ENCODE measurements at regions not wholly inside any gene's neighbourhood (a gene's known extent, or its start where the extent isn't known, plus 50 kb on each side); places are given as distances from the start of the nearest gene placed in this dataset.

- no peak for DNase-seq (ENCODE audit: low read depth, low spot score)
- H3K9me3 Mint-ChIP-seq, result peaks cover 9% of the 10 kb centered on the region
- H3K36me3 Mint-ChIP-seq (ENCODE audit: low read depth), result no peaks in the 10 kb centered on the region
- H3K4me3 Mint-ChIP-seq, result no peak overlapping the region
- TF ChIP-seq CTCF (conservative IDR thresholded peaks at IDR 0.05), result no peak
- H3K27ac Mint-ChIP-seq (ENCODE audit: unreplicated experiment), result no peak overlapping the region
- H3K4me1 Mint-ChIP-seq, result no peaks in the 10 kb centered on the region
- H3K27me3 Mint-ChIP-seq (ENCODE audit: low read depth), result no peaks in the 10 kb centered on the region
Observed at GRCh38 chr2:208847651-208848050, 441.1 kb downstream of the PTH2R start.

- no peaks in the 10 kb centered on the region for H3K27me3 Mint-ChIP-seq (ENCODE audit: low read depth)
- H3K27ac Mint-ChIP-seq (ENCODE audit: unreplicated experiment), result no peak overlapping the region
- TF ChIP-seq CTCF (conservative IDR thresholded peaks at IDR 0.05), result no peak
- no peak for DNase-seq (ENCODE audit: low read depth, low spot score)
- no peaks in the 10 kb centered on the region for H3K4me1 Mint-ChIP-seq
- no peak overlapping the region for H3K4me3 Mint-ChIP-seq
- H3K36me3 Mint-ChIP-seq (ENCODE audit: low read depth), result peaks cover 4% of the 10 kb centered on the region
- H3K9me3 Mint-ChIP-seq, result peaks cover 18% of the 10 kb centered on the region
Observed at GRCh38 chr2:208854717-208855116, 448.1 kb downstream of the PTH2R start.

GRCh38 chr2:208867374-208867773 is 460.8 kb downstream of the PTH2R start:
- TF ChIP-seq CTCF (conservative IDR thresholded peaks at IDR 0.05), result no peak
- H3K36me3 Mint-ChIP-seq (ENCODE audit: low read depth), result no peaks in the 10 kb centered on the region
- no peaks in the 10 kb centered on the region for H3K27me3 Mint-ChIP-seq (ENCODE audit: low read depth)
- H3K27ac Mint-ChIP-seq (ENCODE audit: unreplicated experiment), result no peak overlapping the region
- H3K4me3 Mint-ChIP-seq, result no peak overlapping the region
- no peak for DNase-seq (ENCODE audit: low read depth, low spot score)
- no peaks in the 10 kb centered on the region for H3K4me1 Mint-ChIP-seq
- no peaks in the 10 kb centered on the region for H3K9me3 Mint-ChIP-seq

DNA sequence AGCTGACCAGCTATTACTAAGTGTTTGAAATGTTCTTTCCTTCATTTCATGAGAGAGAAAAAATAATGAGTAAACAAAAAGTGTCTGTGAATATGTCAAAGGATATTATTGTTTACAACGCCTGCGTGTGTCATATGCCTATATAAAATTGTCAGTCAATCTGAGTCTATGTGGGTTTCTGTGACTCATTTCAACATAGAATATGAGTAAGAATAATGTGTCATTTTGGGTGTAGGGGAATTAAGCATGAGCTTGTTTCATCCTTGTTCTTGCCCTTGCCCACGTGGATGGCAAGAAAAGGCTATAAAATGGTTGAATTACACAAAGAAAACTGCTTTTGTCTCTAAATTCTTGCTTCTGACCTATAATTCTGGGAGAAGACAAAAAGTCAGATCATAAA is 466.0 kb downstream of the PTH2R start:
- no peaks in the 10 kb centered on the region for H3K27me3 Mint-ChIP-seq (ENCODE audit: low read depth)
- H3K27ac Mint-ChIP-seq (ENCODE audit: unreplicated experiment), result no peak overlapping the region
- no peak overlapping the region for H3K4me3 Mint-ChIP-seq
- no peak for TF ChIP-seq CTCF (conservative IDR thresholded peaks at IDR 0.05)
- no peaks in the 10 kb centered on the region for H3K9me3 Mint-ChIP-seq
- H3K36me3 Mint-ChIP-seq (ENCODE audit: low read depth), result no peaks in the 10 kb centered on the region
- no peaks in the 10 kb centered on the region for H3K4me1 Mint-ChIP-seq
- no peak for DNase-seq (ENCODE audit: low read depth, low spot score)

DNA sequence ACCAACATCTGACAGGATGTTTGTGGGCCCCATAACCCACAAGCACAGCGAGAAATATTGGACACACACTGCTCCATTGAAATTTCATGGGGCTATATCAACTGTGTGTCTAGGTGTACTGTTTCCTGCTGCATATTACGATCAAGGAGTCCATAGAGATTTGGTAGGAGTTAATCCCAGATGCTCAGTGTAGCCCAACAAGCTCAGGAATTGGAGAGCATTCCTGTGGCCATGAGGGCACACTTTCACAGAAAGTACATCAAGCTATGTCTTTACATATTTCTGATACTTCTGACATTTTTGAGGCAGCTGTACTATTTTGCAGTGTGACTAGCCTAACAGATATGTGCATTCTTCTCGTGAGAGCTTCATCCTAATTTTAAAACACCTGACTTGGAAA is 473.1 kb downstream of the PTH2R start:
- Mint-ChIP-seq H3K36me3 (ENCODE audit: low read depth) (no peaks in the 10 kb centered on the region), H3K27me3 (ENCODE audit: low read depth) (no peaks in the 10 kb centered on the region), H3K27ac (ENCODE audit: unreplicated experiment) (no peak overlapping the region), H3K4me3 (no peak overlapping the region), H3K4me1 (no peaks in the 10 kb centered on the region), H3K9me3 (no peaks in the 10 kb centered on the region)
- TF ChIP-seq CTCF (conservative IDR thresholded peaks at IDR 0.05), result no peak
- DNase-seq (ENCODE audit: low read depth, low spot score), result no peak

DNA sequence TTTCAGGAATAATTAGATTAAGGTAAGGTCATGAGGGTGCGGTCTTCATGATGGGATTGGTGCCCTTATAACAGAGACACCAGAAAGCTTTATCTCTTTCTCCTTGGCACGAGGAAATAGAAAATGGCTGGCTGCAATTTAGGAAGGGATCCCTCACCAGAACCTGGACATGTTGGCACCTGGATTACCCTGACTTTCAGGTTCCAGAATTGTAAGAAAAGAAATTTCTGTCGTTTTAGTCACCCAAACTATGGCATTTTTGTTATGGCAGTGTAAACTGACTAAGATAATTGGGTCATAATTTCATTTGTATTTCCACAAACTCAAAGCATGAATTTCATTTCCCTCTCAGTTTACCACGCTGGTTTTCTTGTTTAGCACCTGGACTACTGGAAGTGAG is 473.6 kb downstream of the PTH2R start:
- no peak overlapping the region for H3K27ac Mint-ChIP-seq (ENCODE audit: unreplicated experiment)
- H3K4me1 Mint-ChIP-seq, result no peaks in the 10 kb centered on the region
- DNase-seq (ENCODE audit: low read depth, low spot score), result no peak
- no peaks in the 10 kb centered on the region for H3K27me3 Mint-ChIP-seq (ENCODE audit: low read depth)
- TF ChIP-seq CTCF (conservative IDR thresholded peaks at IDR 0.05), result no peak
- no peaks in the 10 kb centered on the region for H3K36me3 Mint-ChIP-seq (ENCODE audit: low read depth)
- no peak overlapping the region for H3K4me3 Mint-ChIP-seq
- H3K9me3 Mint-ChIP-seq, result no peaks in the 10 kb centered on the region

All from neural crest cell (in vitro differentiated cells).